NCI-H1105 treated with DMSO at 0.1 percent for 48 hours (cell line): ENCODE measurements at regions not wholly inside any gene's neighbourhood (a gene's known extent, or its start where the extent isn't known, plus 50 kb on each side); places are given as distances from the start of the nearest gene placed in this dataset.
"Not testable (repeated sequence)": the region's sequence is repeated elsewhere in the genome, so short reads cannot be mapped to it uniquely, and the experiment has no call there.

Source experiments
- DNase-seq: peaks from one replicate; lab custom pipeline; 2025; lab: John Stamatoyannopoulos, UW

DNA sequence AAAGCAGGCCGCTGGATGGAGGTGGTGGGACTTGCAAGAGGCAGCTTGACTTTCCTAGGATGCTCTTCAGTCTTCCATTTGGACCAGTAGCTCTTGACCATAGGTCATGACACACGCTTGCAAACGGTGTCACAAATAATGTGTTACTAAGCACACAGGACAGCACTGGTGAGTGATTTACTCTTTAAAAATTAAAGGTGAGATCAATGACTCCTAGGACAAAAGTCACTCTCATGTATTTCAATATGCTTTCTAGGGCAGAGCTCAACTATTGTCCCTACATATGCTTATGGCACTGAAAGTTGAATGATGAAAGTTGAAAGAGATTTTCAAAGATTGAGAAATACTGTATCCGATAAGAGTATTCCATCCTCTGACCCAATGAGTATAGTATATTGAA, 496.7 kb downstream of the EBF1 start:
- no peak for DNase-seq

DNA sequence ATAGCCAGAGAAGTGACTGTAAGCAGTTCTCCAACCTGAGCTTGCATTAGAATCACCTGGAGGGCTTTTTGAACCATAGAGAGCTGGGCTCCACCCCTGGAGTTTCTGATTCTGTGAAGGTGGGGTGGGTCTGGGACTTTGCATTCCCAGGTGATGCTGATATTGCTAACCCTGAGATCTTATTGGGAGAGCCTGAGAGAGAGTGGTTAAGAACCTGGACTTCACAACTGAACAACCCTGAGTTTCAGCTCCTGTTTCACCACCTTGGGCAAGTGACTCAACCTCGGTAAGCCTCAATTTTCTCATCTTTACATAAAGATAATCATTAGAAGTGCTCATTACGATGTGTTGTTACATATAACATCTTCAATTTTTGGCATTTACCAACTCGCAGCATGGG, 498.6 kb downstream of the EBF1 start:
- no peak for DNase-seq

GRCh38 chr5:158600679-158601078, 499.0 kb downstream of the EBF1 start:
- no peak for DNase-seq

DNA sequence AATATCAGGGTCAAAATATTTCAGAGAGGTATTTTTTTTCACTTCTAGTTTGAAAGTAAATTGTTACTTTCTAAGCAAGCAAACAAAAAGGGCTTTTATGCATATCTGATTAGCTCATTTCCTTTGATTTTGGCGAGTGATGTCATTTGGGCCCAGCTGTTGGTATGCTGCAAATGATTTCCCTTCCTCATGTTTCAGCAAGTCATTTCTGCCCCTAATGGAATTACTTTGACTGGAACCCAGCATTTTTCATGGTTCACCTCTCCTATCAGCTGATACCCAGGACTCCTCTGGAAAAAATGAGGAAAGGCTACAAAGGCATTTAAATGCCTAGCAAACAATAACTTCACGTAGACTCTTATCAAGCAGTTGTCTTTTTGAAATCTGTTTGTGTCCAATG, 500.6 kb downstream of the EBF1 start:
- no peak for DNase-seq

- no peak for DNase-seq
Measured at GRCh38 chr5:158594595-158595242, 505.0 kb downstream of the EBF1 start.

GRCh38 chr5:158593925-158594324, 505.8 kb downstream of the EBF1 start:
- DNase-seq, result no peak

- DNase-seq, result peak; percentile 64
Measured at GRCh38 chr5:158591301-158591863, 508.3 kb downstream of the EBF1 start.

- no peak for DNase-seq
Measured at GRCh38 chr5:158590746-158591300, 508.9 kb downstream of the EBF1 start.

DNA sequence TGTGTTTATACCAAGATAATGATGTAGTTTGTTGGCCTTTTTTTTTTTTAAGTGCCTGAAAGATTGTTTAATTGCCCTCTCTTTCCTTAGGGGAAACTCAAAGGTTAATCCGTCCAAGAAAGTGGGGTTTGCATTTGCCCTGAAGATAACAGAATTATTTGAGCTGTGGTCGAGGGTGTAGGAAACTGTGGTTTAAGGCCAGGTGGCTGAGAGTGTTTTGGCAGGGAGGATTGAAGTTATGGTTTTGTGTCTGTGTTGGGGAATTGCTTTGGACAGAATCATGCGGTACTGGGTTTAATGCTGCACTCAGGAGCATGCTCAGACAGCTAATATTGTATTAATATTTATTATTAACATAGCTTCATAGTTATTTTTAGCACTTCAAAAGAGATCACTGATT, 509.8 kb downstream of the EBF1 start:
- DNase-seq, result no peak

GRCh38 chr5:158588617-158589016, 511.1 kb downstream of the EBF1 start:
- no peak for DNase-seq

DNA sequence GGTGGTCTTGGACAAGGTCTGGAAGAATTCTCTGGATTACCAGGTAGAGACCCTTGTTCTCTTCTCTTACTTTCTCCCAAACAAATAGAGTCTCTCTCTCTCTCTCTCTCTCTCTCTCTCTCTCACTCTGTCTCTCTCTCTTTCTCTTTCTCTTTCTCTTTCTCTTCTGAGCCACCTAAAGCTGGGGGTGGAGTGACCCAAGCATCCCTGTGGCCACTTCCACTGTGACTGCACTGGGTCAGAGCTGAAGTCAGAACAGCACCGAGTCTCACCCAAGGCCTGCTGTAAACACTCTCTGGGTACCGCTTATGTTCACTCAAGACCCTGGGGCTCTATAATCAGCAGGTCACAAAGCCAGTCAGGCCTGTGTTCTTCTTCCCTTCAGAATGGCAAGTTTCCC, 513.7 kb downstream of the EBF1 start:
- DNase-seq, result no peak

- not testable (repeated sequence) for DNase-seq
Measured at GRCh38 chr5:158582669-158583068, 517.0 kb downstream of the EBF1 start.

DNA sequence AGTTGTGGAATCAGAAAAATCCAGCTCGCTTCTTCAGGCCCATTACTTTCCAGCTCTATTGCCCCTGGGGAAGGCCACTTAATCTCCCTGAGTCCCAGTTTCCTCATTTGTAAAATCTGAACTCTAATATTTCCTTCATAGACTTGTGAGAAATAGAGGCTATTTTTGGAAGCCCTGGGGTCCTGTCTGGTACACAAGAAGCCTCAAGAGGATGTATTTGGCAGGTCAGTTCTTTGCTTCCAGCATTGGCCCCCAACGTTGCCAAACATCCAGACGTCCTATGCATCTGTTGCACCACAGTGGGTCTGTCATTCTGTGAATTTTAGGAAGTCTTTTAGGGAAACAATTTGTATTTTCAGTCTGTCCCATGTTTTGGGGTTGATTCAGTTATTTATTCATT, 525.9 kb downstream of the EBF1 start:
- no peak for DNase-seq

DNA sequence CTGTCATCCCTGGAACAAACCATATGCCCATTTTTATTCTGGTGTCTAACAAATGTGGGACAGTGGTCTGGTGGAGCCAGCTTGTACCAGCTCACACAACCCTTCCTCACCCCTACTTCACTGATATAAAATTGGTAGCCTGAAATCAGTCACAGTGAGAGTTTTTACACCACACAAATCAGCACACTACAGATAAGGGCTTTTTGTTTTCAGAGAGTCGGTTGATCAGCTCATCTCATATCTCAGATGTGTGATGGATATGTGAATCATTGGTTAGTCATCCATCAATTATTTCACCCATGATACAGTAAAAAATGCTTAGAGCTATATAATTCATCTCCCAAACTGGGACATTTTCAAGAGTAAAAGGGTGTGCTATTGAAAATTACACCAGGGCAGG, 529.2 kb downstream of the EBF1 start:
- DNase-seq, result no peak

DNA sequence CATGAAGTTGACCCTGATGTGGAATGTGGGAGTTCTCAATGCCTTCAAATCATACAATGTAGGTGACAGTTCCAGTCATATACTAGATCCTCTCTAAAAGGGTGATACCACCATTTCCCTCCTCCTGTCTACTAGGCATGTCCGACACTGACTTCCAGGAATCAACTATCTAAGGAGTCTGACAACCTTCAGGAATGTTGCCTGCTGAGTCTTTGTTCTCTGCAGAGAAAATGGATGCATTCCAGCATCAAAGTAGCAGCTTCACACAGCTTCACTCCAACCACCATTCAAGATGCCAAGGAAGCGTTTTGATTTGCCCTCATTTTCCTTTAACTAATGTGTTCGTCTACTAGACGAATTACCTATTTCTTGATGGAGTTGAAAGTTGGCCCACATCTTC, 530.2 kb downstream of the EBF1 start:
- DNase-seq, result no peak

DNA sequence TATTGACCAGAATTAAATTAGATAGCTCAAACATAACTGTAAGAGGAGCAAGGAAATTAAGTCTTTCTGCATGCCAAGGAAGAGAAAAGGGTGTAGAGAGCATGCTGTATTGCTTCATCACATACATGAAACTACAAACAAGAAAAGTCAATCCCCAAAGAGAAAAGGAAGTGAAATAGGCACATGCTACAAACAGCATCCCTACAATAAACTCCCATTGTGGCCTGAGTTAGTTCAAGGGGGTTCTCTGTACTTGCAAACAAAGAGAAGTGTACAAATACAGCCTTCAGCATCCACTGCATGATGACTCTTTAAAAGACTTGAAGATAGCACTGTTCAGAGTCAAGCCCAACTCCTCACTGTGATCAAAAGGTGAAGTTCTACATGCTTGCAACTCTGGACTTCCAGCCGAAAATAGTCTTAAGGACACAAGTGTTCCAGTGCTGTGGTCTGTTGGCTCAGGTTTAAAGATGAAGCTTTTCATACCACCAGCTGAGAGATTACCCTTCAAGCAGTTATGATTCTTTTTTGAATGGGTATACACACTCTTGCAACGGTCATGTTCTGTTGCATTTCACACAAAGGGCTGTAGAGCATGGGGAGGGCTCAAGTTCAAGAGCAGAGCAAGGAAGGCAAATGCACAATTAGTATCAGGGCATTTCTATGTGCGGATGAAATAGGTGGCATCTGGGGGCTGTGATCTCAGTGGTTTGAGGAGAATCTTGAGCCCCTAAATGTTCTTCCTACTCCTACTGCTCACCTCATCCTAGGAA, 534.5 kb downstream of the EBF1 start:
- no peak for DNase-seq

GRCh38 chr5:158563760-158564390, 535.8 kb downstream of the EBF1 start:
- DNase-seq, result no peak

- DNase-seq, result no peak
Measured at GRCh38 chr5:158561562-158562190, 538.0 kb downstream of the EBF1 start.

DNA sequence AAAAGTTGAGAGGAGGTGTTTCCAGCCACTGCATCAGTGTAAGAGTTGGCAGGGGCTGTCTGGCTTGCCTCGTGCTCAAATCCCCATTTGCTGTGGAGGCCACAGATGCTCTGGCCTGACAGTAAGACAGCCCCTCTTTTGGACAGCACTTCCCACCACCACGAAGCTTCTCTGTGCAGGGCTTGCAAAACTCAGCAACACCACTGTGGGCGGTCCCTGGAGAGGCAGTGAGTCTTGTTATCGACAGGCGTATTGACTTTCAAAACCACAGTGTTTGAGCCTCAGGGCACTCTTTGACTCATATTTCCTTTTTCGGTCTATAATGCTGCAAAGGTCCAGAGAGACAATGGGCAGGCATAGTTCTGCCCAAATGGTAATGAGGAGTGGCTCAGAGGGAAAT, 539.5 kb downstream of the EBF1 start:
- DNase-seq, result no peak

- no peak for DNase-seq
Measured at GRCh38 chr5:158559643-158560042, 540.1 kb downstream of the EBF1 start.

DNA sequence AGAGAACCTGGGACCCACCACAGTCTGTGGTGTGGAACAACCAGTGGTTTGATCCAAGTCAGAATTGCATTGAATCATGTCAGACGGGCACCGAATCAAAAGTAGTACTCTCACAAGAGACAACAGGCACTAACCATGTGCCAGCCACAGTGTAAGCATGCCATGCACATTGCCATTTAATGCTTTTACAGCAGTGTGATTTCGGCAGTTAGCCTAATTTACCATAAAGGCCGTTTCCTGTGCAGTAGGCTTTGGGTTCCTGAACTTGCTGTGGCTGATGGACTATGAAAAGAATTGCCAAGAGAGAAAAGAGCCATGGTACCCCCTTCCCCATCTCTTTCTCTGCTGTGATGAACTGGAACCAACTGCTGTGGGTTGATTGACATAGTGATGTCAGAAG, 540.6 kb downstream of the EBF1 start:
- no peak for DNase-seq

DNA sequence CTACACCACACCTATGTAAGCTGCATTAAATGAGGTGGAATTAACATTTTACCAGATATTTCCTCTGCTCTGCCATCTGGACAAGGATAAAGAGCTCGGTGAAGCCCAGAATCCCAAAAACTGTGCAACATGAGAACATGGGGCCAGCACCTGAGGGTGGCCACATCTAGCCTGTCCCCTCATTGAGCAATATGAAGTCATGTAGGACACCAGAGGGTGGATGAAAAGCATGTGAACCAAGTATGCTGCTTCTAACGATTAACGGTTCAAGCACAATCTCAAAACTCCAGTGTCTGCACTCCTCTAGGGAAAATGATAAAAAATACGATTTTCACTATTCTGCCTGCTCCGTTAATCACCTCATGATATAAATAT, 545.8 kb downstream of the EBF1 start:
- no peak for DNase-seq
